ENCODE measurements at regions not wholly inside any gene's neighbourhood (a gene's known extent, or its start where the extent isn't known, plus 50 kb on each side); places are given as distances from the start of the nearest gene placed in this dataset.

GRCh38 chr10:33027088-33027487 is 69.1 kb upstream of the ITGB1 start:
- no peak overlapping the region for H3K4me3 Mint-ChIP-seq (ENCODE audit: unreplicated experiment)

GRCh38 chr10:33026422-33026821 is 68.4 kb upstream of the ITGB1 start:
- no peak overlapping the region for H3K4me3 Mint-ChIP-seq (ENCODE audit: unreplicated experiment)
- no peaks in the 10 kb centered on the region for H3K9me3 Mint-ChIP-seq (ENCODE audit: unreplicated experiment)
- TF ChIP-seq CTCF (IDR thresholded peaks at IDR 0.05): no peak
- no peak for DNase-seq (ENCODE audit: extremely low spot score, unreplicated experiment)
- no peaks in the 10 kb centered on the region for H3K36me3 Mint-ChIP-seq (ENCODE audit: unreplicated experiment)
- no peaks in the 10 kb centered on the region for H3K27me3 Mint-ChIP-seq (ENCODE audit: unreplicated experiment)
- no peak overlapping the region for H3K27ac Mint-ChIP-seq (ENCODE audit: unreplicated experiment)
- peaks cover 5% of the 10 kb centered on the region for H3K4me1 Mint-ChIP-seq (ENCODE audit: unreplicated experiment)

More at GRCh38 chr10:33027088-33027487, 69.1 kb upstream of the ITGB1 start:
- Mint-ChIP-seq H3K27me3 (ENCODE audit: unreplicated experiment) (no peaks in the 10 kb centered on the region), H3K4me1 (ENCODE audit: unreplicated experiment) (peaks cover 5% of the 10 kb centered on the region), H3K27ac (ENCODE audit: unreplicated experiment) (no peak overlapping the region), H3K36me3 (ENCODE audit: unreplicated experiment) (no peaks in the 10 kb centered on the region), H3K9me3 (ENCODE audit: unreplicated experiment) (no peaks in the 10 kb centered on the region)
- no peak for TF ChIP-seq CTCF (IDR thresholded peaks at IDR 0.05)
- DNase-seq (ENCODE audit: extremely low spot score, unreplicated experiment): no peak

GRCh38 chr10:33025910-33026309 is 67.9 kb upstream of the ITGB1 start:
- no peak overlapping the region for H3K4me3 Mint-ChIP-seq (ENCODE audit: unreplicated experiment)
- TF ChIP-seq CTCF (IDR thresholded peaks at IDR 0.05): no peak
- DNase-seq (ENCODE audit: extremely low spot score, unreplicated experiment): no peak
- peaks cover 5% of the 10 kb centered on the region for H3K4me1 Mint-ChIP-seq (ENCODE audit: unreplicated experiment)
- no peaks in the 10 kb centered on the region for H3K9me3 Mint-ChIP-seq (ENCODE audit: unreplicated experiment)
- no peaks in the 10 kb centered on the region for H3K27me3 Mint-ChIP-seq (ENCODE audit: unreplicated experiment)
- no peaks in the 10 kb centered on the region for H3K36me3 Mint-ChIP-seq (ENCODE audit: unreplicated experiment)
- H3K27ac Mint-ChIP-seq (ENCODE audit: unreplicated experiment): no peak overlapping the region

- H3K36me3 Mint-ChIP-seq (ENCODE audit: unreplicated experiment): no peaks in the 10 kb centered on the region
- no peak overlapping the region for H3K4me3 Mint-ChIP-seq (ENCODE audit: unreplicated experiment)
- peaks cover 5% of the 10 kb centered on the region for H3K4me1 Mint-ChIP-seq (ENCODE audit: unreplicated experiment)
- DNase-seq (ENCODE audit: extremely low spot score, unreplicated experiment): no peak
- no peaks in the 10 kb centered on the region for H3K9me3 Mint-ChIP-seq (ENCODE audit: unreplicated experiment)
- H3K27me3 Mint-ChIP-seq (ENCODE audit: unreplicated experiment): no peaks in the 10 kb centered on the region
- no peak for TF ChIP-seq CTCF (IDR thresholded peaks at IDR 0.05)
- no peak overlapping the region for H3K27ac Mint-ChIP-seq (ENCODE audit: unreplicated experiment)
These were observed 67.0 kb upstream of the ITGB1 start for GRCh38 chr10:33025039-33025438.

- Mint-ChIP-seq H3K4me3 (ENCODE audit: unreplicated experiment) (no peak overlapping the region), H3K27me3 (ENCODE audit: unreplicated experiment) (no peaks in the 10 kb centered on the region), H3K27ac (ENCODE audit: unreplicated experiment) (no peak overlapping the region), H3K36me3 (ENCODE audit: unreplicated experiment) (no peaks in the 10 kb centered on the region), H3K4me1 (ENCODE audit: unreplicated experiment) (peaks cover 5% of the 10 kb centered on the region), H3K9me3 (ENCODE audit: unreplicated experiment) (no peaks in the 10 kb centered on the region)
- no peak for TF ChIP-seq CTCF (IDR thresholded peaks at IDR 0.05)
- no peak for DNase-seq (ENCODE audit: extremely low spot score, unreplicated experiment)
These were observed 64.7 kb upstream of the ITGB1 start for GRCh38 chr10:33022691-33023090.

All from osteocyte (in vitro differentiated cells).